H1 (cell line): ENCODE measurements at regions not wholly inside any gene's neighbourhood (a gene's known extent, or its start where the extent isn't known, plus 50 kb on each side); places are given as distances from the start of the nearest gene placed in this dataset.

ENCODE experiments used
- CTCF ChIA-PET: fragments of 300-600 bp; sonication (Branson Sonifier 250); formaldehyde crosslinking; loops from one replicate; lab custom pipeline; 2021; ENCODE audit not compliant: partially characterized antibody; lab: Charles Lee
- POLR2A ChIA-PET: fragments of 300-600 bp; sonication (Branson Sonifier 250); formaldehyde crosslinking; loops from one replicate; lab custom pipeline; 2021; ENCODE audit warnings: inconsistent platforms; ENCODE audit not compliant: partially characterized antibody; lab: Charles Lee
- DNase-seq, 2 experiments: peaks; one replicate each; pipeline versions ENCODE4 v3.0.0 to v3.0.0-alpha.2; 2010 to 2022; ENCODE audit warnings: low spot score in 2 of 2, low read depth in 1 of 2, mixed read lengths in 1 of 2
- FAIRE-seq: peaks from 2 replicates; lab custom pipeline; 2011; peaks lifted over from hg19 to GRCh38; lab: Jason Lieb, UNC
- H2AFZ ChIP-seq: 2 replicates; pipeline ENCODE4 v1.8.1; 2012; ENCODE audit warnings: low read length, inconsistent platforms
- H2AK5ac ChIP-seq: 2 replicates; pipeline ENCODE4 v1.6.1; 2013; ENCODE audit warnings: low read depth, low read length
- H2BK120ac ChIP-seq: replicated peaks from 2 replicates; pipeline ENCODE3; 2013; ENCODE audit warnings: low read depth, low read length, inconsistent platforms
- H2BK12ac ChIP-seq: 2 replicates; pipeline ENCODE4 v1.6.1; 2013; ENCODE audit warnings: low read depth, low read length
- H2BK15ac ChIP-seq: 2 replicates; pipeline ENCODE4 v1.6.1; 2013; ENCODE audit warnings: low read length
- H2BK20ac ChIP-seq: 2 replicates; pipeline ENCODE4 v1.6.1; 2013; ENCODE audit warnings: low read length
- H2BK5ac ChIP-seq: 2 replicates; pipeline ENCODE4 v1.6.1; 2013; ENCODE audit warnings: low read depth, low read length
- H3K14ac ChIP-seq: 2 replicates; pipeline ENCODE4 v1.6.1; 2013; ENCODE audit warnings: inconsistent platforms; ENCODE audit not compliant: insufficient read length
- H3K18ac ChIP-seq: 2 replicates; pipeline ENCODE4 v1.6.1; 2013; ENCODE audit warnings: low read length; ENCODE audit errors: extremely low read depth
- H3K23ac ChIP-seq: 2 replicates; pipeline ENCODE4 v1.6.1; 2013; ENCODE audit warnings: inconsistent platforms; ENCODE audit not compliant: insufficient read length
- H3K23me2 ChIP-seq: 2 replicates; pipeline ENCODE4 v1.6.1; 2013; ENCODE audit warnings: low read depth, low read length
- H3K27ac ChIP-seq: 2 replicates; pipeline ENCODE4 v1.6.1; 2011; ENCODE audit warnings: low read depth, low read length, inconsistent platforms
- H3K27me3 ChIP-seq, 4 experiments: replicated peaks in 1 of 4; 1 replicate in 1 of 4; 2 replicates in 3 of 4; pipeline versions ENCODE4 v1.6.1 to v1.8.1; 2011 to 2013; ENCODE audit warnings: low read length in 3 of 4, mild to moderate bottlenecking in 3 of 4, inconsistent platforms in 2 of 4, mixed read lengths in 2 of 4, moderate library complexity in 1 of 4; ENCODE audit not compliant: control insufficient read depth in 3 of 4, insufficient read depth in 3 of 4; ENCODE audit errors: extremely low read depth in 1 of 4
- H3K36me3 ChIP-seq, 4 experiments: 2 replicates each; pipeline versions ENCODE4 v1.6.1 to v1.8.1; 2011 to 2013; ENCODE audit warnings: mild to moderate bottlenecking in 4 of 4, low read length in 3 of 4, moderate library complexity in 2 of 4, control low read depth in 1 of 4, inconsistent platforms in 1 of 4; ENCODE audit not compliant: insufficient read depth in 4 of 4, control insufficient read depth in 2 of 4
- H3K4ac ChIP-seq: replicated peaks from 2 replicates; pipeline ENCODE3; 2013; ENCODE audit warnings: low read length, low read depth, mixed read lengths, inconsistent platforms; ENCODE audit not compliant: insufficient read length
- H3K4me1 ChIP-seq, 4 experiments: replicated peaks in 1 of 4; 1 replicate in 1 of 4; 2 replicates in 3 of 4; pipeline versions ENCODE4 v1.6.1 to v1.8.1; 2011 to 2013; ENCODE audit warnings: low read length in 3 of 4, inconsistent platforms in 2 of 4, mixed read lengths in 1 of 4; ENCODE audit not compliant: insufficient read depth in 4 of 4, control insufficient read depth in 3 of 4
- H3K4me2 ChIP-seq, 2 experiments: 2 replicates each; pipeline versions ENCODE4 v1.6.1 to v1.8.1; 2011 to 2013; ENCODE audit warnings: low read depth in 2 of 2, low read length in 2 of 2, control low read depth in 1 of 2, inconsistent platforms in 1 of 2, mild to moderate bottlenecking in 1 of 2; ENCODE audit not compliant: insufficient read depth in 1 of 2
- H3K4me3 ChIP-seq, 4 experiments: fragments of 200-600, 300-600 bp in 1 of 4; sonication (generic), shearing (Covaris generic), sonication (Bioruptor Twin) in 1 of 4; 2 replicates each; pipeline versions ENCODE4 v1.5.1 to v1.8.1; 2011 to 2016; ENCODE audit warnings: low read length in 4 of 4, low read depth in 3 of 4, control low read depth in 2 of 4, inconsistent platforms in 2 of 4, mild to moderate bottlenecking in 2 of 4, mixed read lengths in 1 of 4, moderate library complexity in 1 of 4; ENCODE audit not compliant: insufficient read depth in 2 of 4; ENCODE audit errors: extremely low read depth in 1 of 4
- H3K56ac ChIP-seq: replicated peaks from 2 replicates; pipeline ENCODE3; 2013; ENCODE audit warnings: low read depth, mild to moderate bottlenecking, mixed read lengths, low read length, inconsistent platforms; ENCODE audit not compliant: insufficient read length
- H3K79me1 ChIP-seq: 2 replicates; pipeline ENCODE4 v1.6.1; 2013; ENCODE audit warnings: low read depth, low read length, control low read depth
- H3K79me2 ChIP-seq, 2 experiments: 2 replicates each; pipeline versions ENCODE4 v1.6.1 to v1.8.1; 2012 to 2013; ENCODE audit warnings: low read length in 2 of 2, mild to moderate bottlenecking in 2 of 2, inconsistent platforms in 1 of 2; ENCODE audit not compliant: insufficient read depth in 2 of 2, control insufficient read depth in 1 of 2
- H3K9ac ChIP-seq, 4 experiments: replicated peaks in 1 of 4; 1 replicate in 1 of 4; 2 replicates in 3 of 4; pipeline versions ENCODE4 v1.6.1 to v1.8.1; 2011 to 2013; ENCODE audit warnings: low read depth in 3 of 4, low read length in 3 of 4, control low read depth in 2 of 4, mild to moderate bottlenecking in 2 of 4, moderate library complexity in 2 of 4, inconsistent platforms in 1 of 4; ENCODE audit errors: extremely low read depth in 1 of 4
- H3K9me3 ChIP-seq, 2 experiments: 2 replicates each; pipeline versions ENCODE4 v1.6.1 to v1.8.1; 2012 to 2013; ENCODE audit warnings: mild to moderate bottlenecking in 2 of 2, moderate library complexity in 2 of 2, control low read depth in 1 of 2, inconsistent platforms in 1 of 2, low read depth in 1 of 2, low read length in 1 of 2, mixed read lengths in 1 of 2; ENCODE audit not compliant: insufficient read depth in 2 of 2
- H4K20me1 ChIP-seq, 2 experiments: replicated peaks in 1 of 2; 2 replicates each; pipeline versions ENCODE3 to v1.8.1; 2011 to 2013; ENCODE audit warnings: inconsistent platforms in 2 of 2, low read length in 2 of 2, mild to moderate bottlenecking in 1 of 2; ENCODE audit not compliant: insufficient read depth in 2 of 2, control insufficient read depth in 1 of 2
- H4K5ac ChIP-seq: 2 replicates; pipeline ENCODE4 v1.6.1; 2013; ENCODE audit warnings: low read length, low read depth, mixed read lengths, inconsistent platforms; ENCODE audit not compliant: insufficient read length
- H4K8ac ChIP-seq: 2 replicates; pipeline ENCODE4 v1.8.0; 2013; ENCODE audit warnings: mild to moderate bottlenecking, moderate library complexity, low read length, inconsistent platforms; ENCODE audit not compliant: insufficient read depth; ENCODE audit errors: extremely low read depth
- H4K91ac ChIP-seq: replicated peaks from 2 replicates; pipeline ENCODE3; 2013; ENCODE audit warnings: low read length, mixed read lengths, inconsistent platforms; ENCODE audit not compliant: insufficient read length
- BCL11A ChIP-seq, 2 experiments: IDR thresholded peaks; one replicate each; pipeline ENCODE4 v1.6.1; 2011; ENCODE audit warnings: low read depth in 2 of 2, low read length in 2 of 2, mild to moderate bottlenecking in 2 of 2
- CHD2 ChIP-seq: IDR thresholded peaks from 2 replicates; pipeline ENCODE4 v1.6.1; 2012; ENCODE audit warnings: low read length, improper control_type of control experiment
- HDAC2 ChIP-seq, 2 experiments: fragments of 300-600 bp in 1 of 2; sonication (generic) in 1 of 2; IDR thresholded peaks; 2 replicates each; pipeline ENCODE4 v1.6.1; 2011 to 2012; ENCODE audit warnings: low read depth in 2 of 2, low read length in 2 of 2, mild to moderate bottlenecking in 2 of 2, moderate library complexity in 2 of 2, borderline replicate concordance in 1 of 2, inconsistent platforms in 1 of 2
- RBBP5 ChIP-seq: IDR thresholded peaks from 2 replicates; pipeline ENCODE4 v1.7.1; 2012; ENCODE audit warnings: low read depth, mild to moderate bottlenecking, inconsistent platforms, low read length, moderate library complexity, borderline replicate concordance
- WGBS, 2 experiments: shearing (Covaris generic) in 1 of 2; methylation state at CpG; one replicate each; pipeline versions ENCODE4 v1.1.6 to v1.1.7; 2013 to 2015; ENCODE audit warnings: low lambda C conversion rate in 2 of 2, mixed read lengths in 2 of 2, inconsistent platforms in 1 of 2, low coverage in 1 of 2, missing lambda C conversion rate in 1 of 2; ENCODE audit not compliant: insufficient replicate concordance in 2 of 2, insufficient coverage in 1 of 2, insufficient read length in 1 of 2; ENCODE audit errors: extremely low coverage in 1 of 2, missing lambda C conversion rate in 1 of 2; 5-methylcytosine and 5-hydroxymethylcytosine counted together

- no peak overlapping the region for H4K8ac ChIP-seq
- H3K79me2 ChIP-seq: no peaks in the 10 kb centered on the region
- H3K9me3 ChIP-seq: no peaks in the 10 kb centered on the region
- H2BK20ac ChIP-seq: no peak overlapping the region
- H3K4me1 ChIP-seq: no peaks in the 10 kb centered on the region
- no peak overlapping the region for H3K18ac ChIP-seq
- POLR2A ChIA-PET: no interaction called here
- TF ChIP-seq CHD2: no peak
- no peak for TF ChIP-seq BCL11A (IDR thresholded peaks at IDR 0.05; ENCODE audit: low read depth in 2 of 2, low read length in 2 of 2)
- no peak for TF ChIP-seq RBBP5
- no peak for TF ChIP-seq HDAC2 (IDR thresholded peaks at IDR 0.05; ENCODE audit: borderline replicate concordance in 1 of 2, low read depth in 2 of 2, low read length in 2 of 2)
- no peak overlapping the region for H2BK15ac ChIP-seq
- no peak overlapping the region for H2BK5ac ChIP-seq
- no peaks in the 10 kb centered on the region for H3K27me3 ChIP-seq
- no peak overlapping the region for H3K56ac ChIP-seq
- H4K91ac ChIP-seq: no peak overlapping the region
- H4K5ac ChIP-seq: no peak overlapping the region
- FAIRE-seq (no peak), DNase-seq (no peak)
- 81% methylated on average over 9 of the region's 9 CpGs; no CpG with 5 or more reads in 1 of the 2 experiments for WGBS, 2 experiments
- H4K20me1 ChIP-seq: no peaks in the 10 kb centered on the region
- H3K9ac ChIP-seq: no peak overlapping the region
- H3K23ac ChIP-seq: no peak overlapping the region
- no peak overlapping the region; the same call in 1 of the 2 replicates for H2AFZ ChIP-seq
- no peak overlapping the region for H3K14ac ChIP-seq
- no peaks in the 10 kb centered on the region for H3K23me2 ChIP-seq
- H3K4me2 ChIP-seq: no peak overlapping the region
- no peak overlapping the region for H3K27ac ChIP-seq
- no peak overlapping the region for H3K4me3 ChIP-seq
- CTCF ChIA-PET: interaction anchor here (1.1 to 1.3 kb wide), 2 partner anchors 9 to 14 kb away, joined by 3 to 5 read pairs; no protein-coding TSS in a partner anchor
- H2BK120ac ChIP-seq: no peak overlapping the region
- no peaks in the 10 kb centered on the region for H3K79me1 ChIP-seq
- H3K4ac ChIP-seq: no peak overlapping the region
- no peak overlapping the region for H2AK5ac ChIP-seq
- no peak overlapping the region for H2BK12ac ChIP-seq
- H3K36me3 ChIP-seq: no peaks in the 10 kb centered on the region
Measured at GRCh38 chr6:86010915-86011786, 368.5 kb upstream of the SYNCRIP start.
